ENCODE measurements at regions not wholly inside any gene's neighbourhood (a gene's known extent, or its start where the extent isn't known, plus 50 kb on each side); places are given as distances from the start of the nearest gene placed in this dataset.

- CTCF ChIA-PET: no interaction called here
- WGBS (ENCODE audit: low lambda C conversion rate): 48% methylated on average over 3 of the region's 3 CpGs
Observed at GRCh38 chr13:61215116-61215515, 200.5 kb downstream of the PCDH20 start.

GRCh38 chr13:61214551-61214950 is 201.1 kb downstream of the PCDH20 start:
- POLR2A ChIA-PET: no interaction called here
- DNase-seq: no peak
- H4K20me1 ChIP-seq (ENCODE audit: insufficient read depth): no peaks in the 10 kb centered on the region
- H3K4me1 ChIP-seq (ENCODE audit: control insufficient read depth in 1 of 2, insufficient read depth in 2 of 2, low read depth in 1 of 2, low read length in 1 of 2): no peaks in the 10 kb centered on the region
- H3K27me3 ChIP-seq (ENCODE audit: insufficient read depth): no peaks in the 10 kb centered on the region
- H3K4me2 ChIP-seq: no peak overlapping the region
- no peak overlapping the region for H3K4me3 ChIP-seq (ENCODE audit: low read depth in 2 of 2, low read length in 1 of 2)
- no peak overlapping the region for H3K27ac ChIP-seq (ENCODE audit: low read depth in 2 of 2, low read length in 1 of 2)
- H2AFZ ChIP-seq (ENCODE audit: low read depth): no peak overlapping the region
- H3K9me3 ChIP-seq: no peaks in the 10 kb centered on the region
- H3K79me2 ChIP-seq (ENCODE audit: insufficient read depth): no peaks in the 10 kb centered on the region
- H3K36me3 ChIP-seq (replicated peaks in 1 of 2; ENCODE audit: control insufficient read depth in 1 of 2, insufficient read depth in 2 of 2, low read length in 1 of 2): no peaks in the 10 kb centered on the region
- H3K9me2 ChIP-seq: no peaks in the 10 kb centered on the region
- CTCF ChIA-PET: no interaction called here
- no peaks in the 10 kb centered on the region for H3F3A ChIP-seq (replicated peaks; ENCODE audit: insufficient read depth)
- WGBS (ENCODE audit: low lambda C conversion rate): 10% methylated on average over 4 of the region's 4 CpGs
- H3K9ac ChIP-seq: no peak overlapping the region
- TF ChIP-seq RCOR1 (IDR thresholded peaks at IDR 0.05; ENCODE audit: low read length) (no peak), TEAD4 (IDR thresholded peaks at IDR 0.05; ENCODE audit: borderline replicate concordance, insufficient read depth) (no peak), USF1 (IDR thresholded peaks at IDR 0.05; ENCODE audit: borderline replicate concordance, low read depth) (no peak), PBX3 (IDR thresholded peaks at IDR 0.05) (no peak), SMC3 (IDR thresholded peaks at IDR 0.05; ENCODE audit: low read depth, low read length) (no peak), NFIC (IDR thresholded peaks at IDR 0.05; ENCODE audit: borderline replicate concordance) (no peak), CTCF (IDR thresholded peaks at IDR 0.05) (no peak), YY1 (IDR thresholded peaks at IDR 0.05; ENCODE audit: low read depth) (no peak), RXRA (IDR thresholded peaks at IDR 0.05; ENCODE audit: borderline replicate concordance, low read depth) (no peak), GABPA (IDR thresholded peaks at IDR 0.05; ENCODE audit: low read depth) (no peak), FOXJ3 (CRISPR knock-in tag; IDR thresholded peaks at IDR 0.05) (no peak), TCF12 (IDR thresholded peaks at IDR 0.05) (no peak), JUND (IDR thresholded peaks at IDR 0.05) (no peak)
- TF ChIP-seq, protein P1, sequence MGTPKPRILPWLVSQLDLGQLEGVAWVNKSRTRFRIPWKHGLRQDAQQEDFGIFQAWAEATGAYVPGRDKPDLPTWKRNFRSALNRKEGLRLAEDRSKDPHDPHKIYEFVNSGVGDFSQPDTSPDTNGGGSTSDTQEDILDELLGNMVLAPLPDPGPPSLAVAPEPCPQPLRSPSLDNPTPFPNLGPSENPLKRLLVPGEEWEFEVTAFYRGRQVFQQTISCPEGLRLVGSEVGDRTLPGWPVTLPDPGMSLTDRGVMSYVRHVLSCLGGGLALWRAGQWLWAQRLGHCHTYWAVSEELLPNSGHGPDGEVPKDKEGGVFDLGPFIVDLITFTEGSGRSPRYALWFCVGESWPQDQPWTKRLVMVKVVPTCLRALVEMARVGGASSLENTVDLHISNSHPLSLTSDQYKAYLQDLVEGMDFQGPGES (IDR thresholded peaks at IDR 0.05; ENCODE audit: low read depth, low read length): no peak
- TF ChIP-seq, protein P2, sequence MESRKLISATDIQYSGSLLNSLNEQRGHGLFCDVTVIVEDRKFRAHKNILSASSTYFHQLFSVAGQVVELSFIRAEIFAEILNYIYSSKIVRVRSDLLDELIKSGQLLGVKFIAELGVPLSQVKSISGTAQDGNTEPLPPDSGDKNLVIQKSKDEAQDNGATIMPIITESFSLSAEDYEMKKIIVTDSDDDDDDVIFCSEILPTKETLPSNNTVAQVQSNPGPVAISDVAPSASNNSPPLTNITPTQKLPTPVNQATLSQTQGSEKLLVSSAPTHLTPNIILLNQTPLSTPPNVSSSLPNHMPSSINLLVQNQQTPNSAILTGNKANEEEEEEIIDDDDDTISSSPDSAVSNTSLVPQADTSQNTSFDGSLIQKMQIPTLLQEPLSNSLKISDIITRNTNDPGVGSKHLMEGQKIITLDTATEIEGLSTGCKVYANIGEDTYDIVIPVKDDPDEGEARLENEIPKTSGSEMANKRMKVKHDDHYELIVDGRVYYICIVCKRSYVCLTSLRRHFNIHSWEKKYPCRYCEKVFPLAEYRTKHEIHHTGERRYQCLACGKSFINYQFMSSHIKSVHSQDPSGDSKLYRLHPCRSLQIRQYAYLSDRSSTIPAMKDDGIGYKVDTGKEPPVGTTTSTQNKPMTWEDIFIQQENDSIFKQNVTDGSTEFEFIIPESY (IDR thresholded peaks at IDR 0.05; ENCODE audit: borderline replicate concordance, low read depth): no peak

More at GRCh38 chr13:61215116-61215515, 200.5 kb downstream of the PCDH20 start:
- no peak overlapping the region for H3K4me3 ChIP-seq (ENCODE audit: low read depth in 2 of 2, low read length in 1 of 2)
- POLR2A ChIA-PET: no interaction called here
- H2AFZ ChIP-seq (ENCODE audit: low read depth): no peak overlapping the region
- no peaks in the 10 kb centered on the region for H3K9me3 ChIP-seq
- no peak for TF ChIP-seq PBX3 (IDR thresholded peaks at IDR 0.05)
- no peak for TF ChIP-seq MEF2A (IDR thresholded peaks at IDR 0.05; ENCODE audit: borderline replicate concordance, low read depth)
- no peak for TF ChIP-seq RCOR1 (IDR thresholded peaks at IDR 0.05; ENCODE audit: low read length)
- H3K36me3 ChIP-seq (replicated peaks in 1 of 2; ENCODE audit: control insufficient read depth in 1 of 2, insufficient read depth in 2 of 2, low read length in 1 of 2): no peaks in the 10 kb centered on the region
- H3K27ac ChIP-seq (ENCODE audit: low read depth in 2 of 2, low read length in 1 of 2): no peak overlapping the region
- no peaks in the 10 kb centered on the region for H3K9me2 ChIP-seq
- no peak overlapping the region for H3K9ac ChIP-seq
- no peak overlapping the region for H3K4me2 ChIP-seq
- no peak for DNase-seq
- no peaks in the 10 kb centered on the region for H3K79me2 ChIP-seq (ENCODE audit: insufficient read depth)
- H4K20me1 ChIP-seq (ENCODE audit: insufficient read depth): no peaks in the 10 kb centered on the region
- H3K4me1 ChIP-seq (ENCODE audit: control insufficient read depth in 1 of 2, insufficient read depth in 2 of 2, low read depth in 1 of 2, low read length in 1 of 2): no peaks in the 10 kb centered on the region
- H3K27me3 ChIP-seq (ENCODE audit: insufficient read depth): no peaks in the 10 kb centered on the region
- H3F3A ChIP-seq (replicated peaks; ENCODE audit: insufficient read depth): no peaks in the 10 kb centered on the region

Measured in SK-N-SH (cell line).